ENCODE measurements at regions not wholly inside any gene's neighbourhood (a gene's known extent, or its start where the extent isn't known, plus 50 kb on each side); places are given as distances from the start of the nearest gene placed in this dataset.

DNA sequence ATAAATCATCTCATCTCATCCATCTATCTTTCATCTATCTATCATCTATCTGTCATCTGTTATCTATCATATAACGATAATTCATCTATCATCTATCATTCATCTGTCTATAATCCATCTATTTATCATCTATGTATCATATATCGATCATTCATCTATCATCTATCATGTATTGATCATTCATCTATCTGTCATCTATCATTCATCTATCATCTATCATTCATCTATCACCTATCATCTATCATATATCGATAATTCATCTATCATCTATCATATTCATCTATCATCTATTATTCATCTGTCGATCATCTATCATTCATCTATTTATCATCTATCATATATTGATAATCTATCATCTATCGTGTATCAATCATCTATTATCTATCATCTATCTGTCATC, 100.4 kb upstream of the ZNF492 start:
- TF ChIP-seq, protein P1, sequence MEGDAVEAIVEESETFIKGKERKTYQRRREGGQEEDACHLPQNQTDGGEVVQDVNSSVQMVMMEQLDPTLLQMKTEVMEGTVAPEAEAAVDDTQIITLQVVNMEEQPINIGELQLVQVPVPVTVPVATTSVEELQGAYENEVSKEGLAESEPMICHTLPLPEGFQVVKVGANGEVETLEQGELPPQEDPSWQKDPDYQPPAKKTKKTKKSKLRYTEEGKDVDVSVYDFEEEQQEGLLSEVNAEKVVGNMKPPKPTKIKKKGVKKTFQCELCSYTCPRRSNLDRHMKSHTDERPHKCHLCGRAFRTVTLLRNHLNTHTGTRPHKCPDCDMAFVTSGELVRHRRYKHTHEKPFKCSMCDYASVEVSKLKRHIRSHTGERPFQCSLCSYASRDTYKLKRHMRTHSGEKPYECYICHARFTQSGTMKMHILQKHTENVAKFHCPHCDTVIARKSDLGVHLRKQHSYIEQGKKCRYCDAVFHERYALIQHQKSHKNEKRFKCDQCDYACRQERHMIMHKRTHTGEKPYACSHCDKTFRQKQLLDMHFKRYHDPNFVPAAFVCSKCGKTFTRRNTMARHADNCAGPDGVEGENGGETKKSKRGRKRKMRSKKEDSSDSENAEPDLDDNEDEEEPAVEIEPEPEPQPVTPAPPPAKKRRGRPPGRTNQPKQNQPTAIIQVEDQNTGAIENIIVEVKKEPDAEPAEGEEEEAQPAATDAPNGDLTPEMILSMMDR (IDR thresholded peaks at IDR 0.05) = no peak
- no peak for TF ChIP-seq POLR2AphosphoS5 (IDR thresholded peaks at IDR 0.05)
